IPS DF 19.7 (cell line): ENCODE measurements at regions not wholly inside any gene's neighbourhood (a gene's known extent, or its start where the extent isn't known, plus 50 kb on each side); places are given as distances from the start of the nearest gene placed in this dataset.

Source experiments
- DNase-seq: peaks from one replicate; pipeline ENCODE4 v3.0.0-alpha.2; 2013; ENCODE audit warnings: low read depth, low spot score

- DNase-seq = no peak
Observed at GRCh38 chr11:104339380-104339831, 175.5 kb upstream of the PDGFD start.

GRCh38 chr11:104338186-104338585 is 174.2 kb upstream of the PDGFD start:
- no peak for DNase-seq

DNA sequence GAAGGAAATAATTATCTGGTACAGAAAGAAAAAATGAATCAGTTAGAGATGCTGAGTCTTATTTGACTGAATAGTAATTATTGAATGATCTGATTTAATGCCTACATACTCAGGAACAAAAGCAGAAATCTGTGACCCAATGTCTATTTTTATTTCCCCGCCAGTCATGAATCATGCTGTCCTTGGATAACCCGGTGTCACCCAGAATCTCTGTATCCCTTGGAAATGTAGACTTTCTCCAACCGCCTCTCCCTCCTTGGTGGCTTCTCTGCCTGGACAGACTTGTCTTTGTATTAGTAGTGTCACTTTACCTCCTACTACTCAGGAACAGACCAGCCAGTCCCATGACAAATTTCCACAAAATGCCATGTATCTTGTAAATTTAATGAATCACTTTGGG is 173.3 kb upstream of the PDGFD start:
- DNase-seq = no peak

GRCh38 chr11:104333977-104334376 is 170.0 kb upstream of the PDGFD start:
- no peak for DNase-seq

- DNase-seq = peak; percentile 56
Observed at GRCh38 chr11:104332110-104332509, 168.2 kb upstream of the PDGFD start.

DNA sequence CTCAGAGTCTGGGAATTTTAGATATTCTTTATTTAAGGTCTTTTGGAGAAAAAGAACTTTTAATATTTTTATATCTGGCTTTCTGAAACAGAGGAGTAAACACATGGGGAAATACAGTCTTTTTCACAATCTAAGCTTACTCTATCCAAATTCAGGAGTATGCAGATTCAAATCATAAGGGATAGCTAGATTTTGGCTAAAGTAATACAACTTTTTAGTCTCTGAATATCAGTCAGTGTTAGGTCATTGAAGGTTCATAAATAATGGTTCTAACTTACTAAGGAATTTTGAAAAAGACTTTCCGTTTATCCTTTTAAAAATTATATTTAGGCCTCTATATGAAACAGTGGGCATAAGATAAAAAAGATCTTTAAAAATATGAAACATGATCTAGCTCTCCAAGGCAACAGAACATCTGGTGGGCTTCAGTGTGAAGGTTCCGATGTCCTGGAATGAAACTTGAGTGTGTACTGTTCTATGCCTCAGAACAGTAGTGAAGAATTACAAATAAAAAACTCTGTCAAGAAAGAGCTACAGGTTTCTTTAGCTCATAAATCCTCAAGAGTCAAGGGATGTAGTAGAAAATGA is 165.2 kb upstream of the PDGFD start:
- no peak for DNase-seq

GRCh38 chr11:104328512-104328907 is 164.6 kb upstream of the PDGFD start:
- DNase-seq = no peak

GRCh38 chr11:104327861-104328511 is 164.0 kb upstream of the PDGFD start:
- no peak for DNase-seq

DNA sequence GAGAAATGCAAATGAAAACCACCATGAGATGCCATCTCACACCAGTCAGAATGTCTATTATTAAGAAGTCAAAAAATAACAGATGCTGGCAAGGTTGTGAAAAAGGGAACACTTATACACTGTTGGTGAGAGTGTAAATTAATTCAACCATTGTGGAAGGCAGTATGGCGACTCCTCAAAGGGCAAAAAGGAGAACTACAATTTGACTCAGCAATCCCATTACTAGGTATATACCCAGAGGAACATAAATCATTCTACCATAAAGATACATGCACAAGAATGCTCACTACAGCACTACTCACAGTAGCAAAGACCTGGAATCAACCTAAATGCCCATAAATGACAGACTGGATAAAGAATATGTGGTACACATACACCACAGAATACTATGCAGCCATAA is 161.1 kb upstream of the PDGFD start:
- DNase-seq = no peak

DNA sequence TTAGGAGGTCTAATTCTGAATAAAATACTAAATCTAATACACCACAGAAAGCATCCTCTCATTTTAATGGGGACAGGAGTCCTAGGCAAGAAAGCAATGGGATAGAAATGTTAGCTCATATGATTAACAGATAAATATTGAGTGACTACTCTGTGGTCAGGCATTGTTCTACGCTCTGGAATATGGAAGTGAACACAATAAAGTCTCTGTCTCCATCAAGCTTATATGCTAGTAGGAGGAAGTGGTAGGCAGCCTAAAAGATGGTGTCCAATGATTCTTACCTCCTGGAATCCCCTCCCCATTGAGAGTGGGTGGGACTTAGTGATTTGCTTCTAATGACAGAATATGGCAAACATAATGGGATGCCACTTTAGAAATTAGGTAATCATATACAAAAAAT is 160.3 kb upstream of the PDGFD start:
- DNase-seq = no peak

DNA sequence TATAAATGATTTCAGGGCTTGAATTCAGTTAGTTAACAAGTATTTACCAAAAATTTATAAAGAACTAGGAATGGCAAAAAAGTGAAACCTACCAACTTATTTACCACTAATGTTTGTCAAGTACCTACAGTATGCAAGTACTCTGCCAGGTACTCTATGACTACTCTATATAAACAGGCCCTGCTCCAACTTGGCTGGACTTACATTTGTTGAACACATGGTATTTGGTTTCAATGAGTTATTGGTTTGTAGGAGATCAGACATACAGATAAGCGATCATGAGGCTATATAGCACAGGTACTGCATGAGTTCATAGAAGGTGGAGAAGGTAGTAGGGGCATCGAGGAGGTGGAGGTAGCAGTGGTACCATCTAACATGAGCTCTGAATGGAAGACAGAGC is 159.9 kb upstream of the PDGFD start:
- DNase-seq = no peak

- no peak for DNase-seq
Observed at GRCh38 chr11:104322696-104323095, 158.7 kb upstream of the PDGFD start.

DNA sequence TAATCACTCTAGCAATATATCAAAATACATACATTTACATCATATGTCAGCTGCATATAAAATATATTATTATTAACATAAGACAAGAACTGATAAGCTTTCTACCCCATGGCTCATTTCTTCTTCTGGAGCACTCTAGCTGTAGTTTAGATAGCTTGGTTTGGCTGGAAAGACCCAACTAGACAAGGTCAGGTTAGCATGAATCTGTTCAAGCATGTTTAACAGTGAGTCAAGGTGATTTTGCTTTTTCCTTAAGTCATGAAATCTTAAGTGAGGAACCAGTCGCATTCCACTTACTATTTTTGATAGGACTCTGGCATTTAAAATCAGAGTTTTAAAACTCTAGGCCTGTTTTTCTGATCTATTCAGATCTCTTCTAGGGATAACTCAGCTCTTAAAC is 157.0 kb upstream of the PDGFD start:
- DNase-seq = no peak

DNA sequence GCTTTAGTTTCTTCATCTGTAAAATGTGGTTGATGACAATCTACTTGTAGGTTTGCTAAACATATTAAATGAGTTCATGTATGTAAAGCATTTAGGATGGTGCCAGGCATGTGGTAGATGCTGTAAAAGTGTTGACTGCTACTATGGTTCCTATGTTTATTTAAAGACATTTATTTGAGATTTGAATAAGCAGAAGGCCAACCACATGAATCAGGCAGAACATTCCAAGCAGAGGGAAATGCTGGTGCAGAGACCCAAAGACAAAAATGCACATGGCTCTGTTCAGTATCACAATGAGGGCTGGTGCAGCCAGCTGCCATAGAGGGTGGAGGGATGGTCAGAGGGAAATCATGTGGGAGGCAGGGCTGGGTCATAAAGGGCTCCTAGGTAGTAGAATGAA is 156.2 kb upstream of the PDGFD start:
- no peak for DNase-seq

- no peak for DNase-seq
Observed at GRCh38 chr11:104319396-104319795, 155.4 kb upstream of the PDGFD start.

DNA sequence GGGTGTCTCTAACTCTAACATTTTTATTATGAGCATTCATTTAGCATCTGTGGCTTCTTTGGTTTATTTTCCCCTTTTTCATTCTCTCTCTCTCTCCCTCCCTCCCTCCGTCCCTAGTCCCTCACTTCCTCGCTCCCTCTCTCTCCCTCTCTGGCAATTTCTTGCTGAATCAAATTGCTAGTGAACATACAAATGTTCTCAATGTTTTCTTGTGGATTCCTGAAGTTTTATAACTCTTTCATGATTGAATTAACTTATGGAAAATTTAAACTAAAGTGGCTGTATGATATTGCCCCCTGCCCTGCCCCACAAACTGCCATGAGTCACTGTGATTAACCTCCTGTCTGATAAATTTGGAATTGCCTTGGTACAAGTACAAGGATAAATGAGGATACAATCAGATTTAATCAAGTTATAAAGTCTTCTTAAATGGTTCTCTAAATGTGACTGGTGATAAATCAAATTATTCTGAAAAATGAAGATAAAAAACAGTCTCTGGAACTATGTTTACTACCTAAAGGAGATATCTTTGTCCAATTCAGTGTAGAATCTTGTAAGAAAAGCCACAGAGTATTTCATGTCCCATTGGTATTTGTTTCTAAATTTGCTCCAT is 143.0 kb upstream of the PDGFD start:
- no peak for DNase-seq

DNA sequence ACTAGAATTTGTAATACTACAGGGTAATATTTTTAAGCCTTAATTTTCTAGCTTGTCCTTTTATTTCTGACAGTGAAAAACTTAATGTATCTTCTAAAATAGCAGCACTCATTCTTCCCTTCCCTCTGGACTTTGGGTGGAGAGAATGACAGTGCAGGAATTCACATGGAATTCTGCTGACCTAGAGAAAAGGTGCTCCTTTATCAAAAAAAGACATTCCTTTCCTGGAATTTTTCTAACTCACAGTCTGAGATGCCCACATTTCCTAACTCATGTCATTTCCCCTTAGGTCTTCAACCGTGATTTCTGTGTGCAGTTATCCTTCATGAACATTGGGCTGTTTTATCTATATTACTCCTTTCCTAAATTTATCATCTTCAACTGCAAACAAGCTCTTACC is 137.8 kb upstream of the PDGFD start:
- DNase-seq = no peak

DNA sequence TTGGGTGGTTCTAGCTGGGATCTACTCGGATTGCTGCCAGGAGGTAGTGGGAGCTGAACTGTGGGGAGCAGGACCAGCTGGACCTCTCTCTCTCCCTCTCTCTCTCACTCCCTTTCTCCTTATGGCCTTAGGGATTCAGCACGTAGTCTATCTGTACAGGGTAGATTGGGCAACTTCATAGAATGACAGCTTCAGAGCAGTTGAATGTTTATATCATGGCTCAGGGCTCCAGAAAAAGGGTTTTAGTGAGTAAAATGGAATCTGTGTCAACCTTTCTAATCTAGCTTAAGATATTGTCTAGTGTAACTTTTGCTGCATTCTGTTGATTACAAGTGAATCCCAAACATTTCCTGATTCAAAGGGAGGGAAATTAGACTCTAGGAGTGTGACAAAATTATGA is 127.7 kb upstream of the PDGFD start:
- no peak for DNase-seq

DNA sequence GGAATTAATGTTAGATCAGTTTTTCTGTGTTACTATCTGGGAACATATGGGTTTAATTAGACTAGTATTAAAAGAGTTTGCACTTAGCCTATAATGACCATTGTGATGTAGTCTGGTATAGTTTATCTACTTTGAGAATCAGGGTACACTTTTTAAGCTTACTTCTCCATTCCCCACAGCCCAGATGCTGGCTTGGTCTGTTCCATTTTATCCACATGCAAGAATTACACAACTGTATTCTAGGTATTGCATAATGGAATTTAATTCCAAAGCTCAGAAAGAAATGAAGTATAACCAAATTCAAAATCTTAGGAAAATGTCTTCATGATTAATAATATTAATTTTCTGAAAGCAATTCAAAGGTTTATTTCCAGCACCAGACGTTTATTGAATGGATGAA is 122.2 kb upstream of the PDGFD start:
- no peak for DNase-seq

DNA sequence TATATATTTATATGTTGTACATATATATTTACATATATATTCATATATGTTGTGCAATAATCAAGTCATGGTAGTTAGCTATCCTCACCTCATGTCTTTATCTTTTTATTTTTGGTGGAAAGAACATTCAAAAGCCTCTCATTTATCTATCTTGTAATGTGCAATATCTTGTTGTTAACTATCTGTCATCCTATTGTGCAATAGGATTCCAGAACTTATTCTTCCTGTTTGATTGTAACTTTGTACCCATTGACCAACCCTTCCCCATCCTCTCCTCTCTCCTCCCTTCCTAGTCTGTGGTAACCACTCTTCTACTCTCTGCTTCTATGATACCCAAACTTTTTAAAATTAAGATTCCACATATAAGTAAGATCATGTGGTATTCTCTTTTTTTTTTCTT is 115.6 kb upstream of the PDGFD start:
- no peak for DNase-seq

- DNase-seq = no peak
Observed at GRCh38 chr11:104275992-104276391, 112.0 kb upstream of the PDGFD start.

DNA sequence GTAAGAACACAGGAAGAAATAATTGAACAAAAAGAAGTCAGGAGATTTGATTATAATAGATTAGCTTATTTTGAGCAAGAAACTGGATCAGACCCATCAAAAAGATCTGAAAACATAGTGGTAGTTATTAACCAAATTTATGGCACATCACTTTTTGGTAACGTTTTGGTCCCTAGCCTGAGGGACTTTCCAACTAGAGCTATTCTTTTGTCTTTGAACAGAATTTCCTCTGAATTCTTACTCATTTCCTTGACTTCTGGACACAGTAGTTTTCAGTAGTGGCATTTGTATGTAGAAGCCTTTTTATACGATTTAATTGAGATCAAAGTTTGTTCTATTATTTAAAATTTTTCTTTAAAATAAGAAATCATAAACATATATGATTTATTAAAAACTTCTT is 96.5 kb upstream of the PDGFD start:
- no peak for DNase-seq

- no peak for DNase-seq
Observed at GRCh38 chr11:104259121-104259610, 95.2 kb upstream of the PDGFD start.
